ENCODE measurements at regions not wholly inside any gene's neighbourhood (a gene's known extent, or its start where the extent isn't known, plus 50 kb on each side); places are given as distances from the start of the nearest gene placed in this dataset.

- TF ChIP-seq RFX5 (IDR thresholded peaks at IDR 0.05; ENCODE audit: low read depth, low read length) (no peak), RCOR1 (conservative IDR thresholded peaks at IDR 0.05; ENCODE audit: low read depth, low read length) (no peak)
These were observed 59.5 kb upstream of the NCKAP5 start for GRCh38 chr2:133627741-133628140.

All from GM12878 (cell line).